HUES48 (cell line): ENCODE measurements at regions not wholly inside any gene's neighbourhood (a gene's known extent, or its start where the extent isn't known, plus 50 kb on each side); places are given as distances from the start of the nearest gene placed in this dataset.

ENCODE experiments used
- H3K27ac ChIP-seq: one replicate; pipeline ENCODE4 v1.7.0; 2013; ENCODE audit warnings: low read depth, low read length, inconsistent platforms
- H3K27me3 ChIP-seq: 2 replicates; pipeline ENCODE4 v1.6.1; 2013; ENCODE audit warnings: mild to moderate bottlenecking, low read length; ENCODE audit not compliant: control insufficient read depth, insufficient read depth
- H3K36me3 ChIP-seq: 2 replicates; pipeline ENCODE4 v1.6.1; 2013; ENCODE audit warnings: low read length; ENCODE audit not compliant: control insufficient read depth, insufficient read depth
- H3K4me1 ChIP-seq: 2 replicates; pipeline ENCODE4 v1.6.1; 2013; ENCODE audit warnings: mild to moderate bottlenecking, low read length; ENCODE audit not compliant: control insufficient read depth, insufficient read depth
- H3K4me3 ChIP-seq: 2 replicates; pipeline ENCODE4 v1.5.1; 2013; ENCODE audit warnings: mild to moderate bottlenecking, low read depth, low read length
- H3K9ac ChIP-seq: 2 replicates; pipeline ENCODE4 v1.6.1; 2013; ENCODE audit warnings: mild to moderate bottlenecking, low read depth, low read length, moderate library complexity
- H3K9me3 ChIP-seq: 2 replicates; pipeline ENCODE4 v1.6.1; 2013; ENCODE audit warnings: low read length; ENCODE audit not compliant: control insufficient read depth, insufficient read depth

- Histone ChIP-seq H3K9me3 (no peaks in the 10 kb centered on the region), H3K4me3 (no peak overlapping the region), H3K4me1 (peaks cover 35% of the 10 kb centered on the region), H3K9ac (no peak overlapping the region), H3K27me3 (no peaks in the 10 kb centered on the region), H3K27ac (no peak overlapping the region), H3K36me3 (no peaks in the 10 kb centered on the region)
Measured at GRCh38 chr19:28396287-28396831, 816.6 kb downstream of the UQCRFS1 start.

DNA sequence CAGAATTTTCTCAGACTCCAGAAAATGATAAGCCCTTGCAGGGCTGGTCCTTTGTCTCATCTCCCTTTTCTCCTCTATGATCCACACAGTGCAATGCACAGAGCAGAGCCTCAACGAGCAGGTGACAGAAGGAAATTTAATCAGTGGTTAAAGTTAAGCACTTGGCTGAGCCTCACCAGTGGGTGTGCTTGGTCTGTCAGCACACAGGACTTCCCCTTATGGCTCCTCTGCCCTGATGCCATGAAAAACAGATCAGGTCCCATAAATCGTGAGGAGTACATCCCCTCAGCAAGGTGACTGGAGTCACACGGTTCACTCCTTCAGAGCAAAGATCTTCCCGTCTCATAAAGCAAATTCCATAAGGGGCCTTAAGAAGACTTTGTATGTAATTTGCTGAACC, 818.2 kb downstream of the UQCRFS1 start:
- H3K4me3 ChIP-seq: no peak overlapping the region
- H3K9ac ChIP-seq: no peak overlapping the region
- H3K27ac ChIP-seq: peak overlapping the region; percentile 85
- no peaks in the 10 kb centered on the region for H3K36me3 ChIP-seq
- peaks cover 29% of the 10 kb centered on the region for H3K4me1 ChIP-seq
- H3K27me3 ChIP-seq: no peaks in the 10 kb centered on the region
- H3K9me3 ChIP-seq: no peaks in the 10 kb centered on the region

DNA sequence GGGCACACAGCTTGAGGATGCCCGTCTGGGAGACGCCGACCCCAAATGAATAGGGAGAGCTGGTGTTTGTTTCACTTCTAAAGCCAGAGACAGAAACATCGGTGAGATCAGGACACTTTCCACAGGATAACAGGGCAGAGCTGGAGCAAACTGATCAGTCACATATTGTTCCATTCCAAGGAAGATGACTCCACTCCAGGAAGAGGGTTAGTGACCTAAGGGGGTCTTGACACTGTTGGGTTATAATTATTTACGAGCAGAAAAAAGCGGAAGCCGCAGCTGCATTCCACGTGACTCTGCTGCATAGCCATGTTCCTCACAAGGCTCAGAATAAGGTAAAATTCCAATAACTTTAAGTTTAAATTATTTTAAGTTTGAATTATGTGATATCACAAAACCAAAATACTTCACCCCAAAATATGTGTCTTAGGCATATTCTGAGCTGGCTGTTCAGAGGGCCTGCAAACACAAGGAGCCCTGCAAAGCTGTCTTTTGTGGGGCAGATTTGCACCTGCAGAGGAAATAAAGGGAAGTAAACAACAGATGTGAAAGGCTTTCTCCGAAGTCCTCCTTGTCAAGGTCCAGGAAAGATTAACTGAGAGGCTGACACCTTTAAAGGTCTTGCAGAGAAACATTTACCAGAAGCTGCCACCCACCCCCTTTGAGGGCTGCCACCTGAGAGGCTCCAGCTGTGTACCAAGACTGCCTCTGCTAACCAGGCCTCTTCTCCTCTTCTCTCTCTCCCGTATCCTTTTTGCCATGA, 819.2 kb downstream of the UQCRFS1 start:
- H3K4me1 ChIP-seq: peaks cover 29% of the 10 kb centered on the region
- H3K36me3 ChIP-seq: no peaks in the 10 kb centered on the region
- no peaks in the 10 kb centered on the region for H3K9me3 ChIP-seq
- peak overlapping the region; percentile 85 for H3K27ac ChIP-seq
- no peak overlapping the region for H3K4me3 ChIP-seq
- H3K27me3 ChIP-seq: no peaks in the 10 kb centered on the region
- H3K9ac ChIP-seq: no peak overlapping the region

DNA sequence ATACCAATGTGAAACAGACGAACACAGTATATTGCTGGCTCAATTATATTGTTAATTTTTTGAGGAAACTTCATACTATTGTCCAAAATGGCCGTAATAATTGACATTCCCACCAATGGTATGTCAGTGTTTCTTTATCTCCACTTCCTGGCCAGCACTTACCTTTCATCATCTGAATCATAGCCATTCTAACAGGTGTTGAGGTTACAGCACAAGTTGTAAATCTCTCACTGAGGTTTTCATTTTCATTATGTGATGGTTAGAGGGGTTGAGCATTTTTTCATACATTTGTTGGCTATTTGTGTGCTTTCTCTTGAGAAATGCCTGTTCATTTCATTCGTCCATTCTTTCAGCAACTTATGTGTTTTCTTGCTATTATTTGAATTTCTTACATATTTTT, 824.0 kb downstream of the UQCRFS1 start:
- Histone ChIP-seq H3K9me3 (no peaks in the 10 kb centered on the region), H3K27ac (no peak overlapping the region), H3K4me1 (peaks cover 16% of the 10 kb centered on the region), H3K27me3 (no peaks in the 10 kb centered on the region), H3K9ac (no peak overlapping the region), H3K36me3 (no peaks in the 10 kb centered on the region), H3K4me3 (no peak overlapping the region)

DNA sequence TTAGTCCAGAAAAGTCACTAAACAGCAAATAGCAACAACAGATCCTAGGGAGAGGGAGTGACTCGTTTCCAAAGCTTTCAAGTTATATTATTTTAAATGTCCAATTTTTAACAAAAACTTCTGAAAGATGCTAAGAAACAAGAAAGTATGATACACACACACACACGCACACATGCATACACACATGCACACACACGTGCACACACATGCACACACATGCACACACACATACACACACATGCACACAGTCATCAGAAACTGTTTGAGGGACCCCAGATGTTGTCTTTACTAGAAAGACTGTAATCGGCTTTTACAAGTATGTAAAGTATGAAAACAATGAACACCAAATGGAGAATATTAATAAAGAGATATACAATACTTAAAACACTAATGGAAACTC, 825.4 kb downstream of the UQCRFS1 start:
- no peaks in the 10 kb centered on the region for H3K9me3 ChIP-seq
- no peaks in the 10 kb centered on the region for H3K27me3 ChIP-seq
- no peak overlapping the region for H3K4me3 ChIP-seq
- peaks cover 7% of the 10 kb centered on the region for H3K4me1 ChIP-seq
- no peak overlapping the region for H3K27ac ChIP-seq
- no peaks in the 10 kb centered on the region for H3K36me3 ChIP-seq
- H3K9ac ChIP-seq: no peak overlapping the region

DNA sequence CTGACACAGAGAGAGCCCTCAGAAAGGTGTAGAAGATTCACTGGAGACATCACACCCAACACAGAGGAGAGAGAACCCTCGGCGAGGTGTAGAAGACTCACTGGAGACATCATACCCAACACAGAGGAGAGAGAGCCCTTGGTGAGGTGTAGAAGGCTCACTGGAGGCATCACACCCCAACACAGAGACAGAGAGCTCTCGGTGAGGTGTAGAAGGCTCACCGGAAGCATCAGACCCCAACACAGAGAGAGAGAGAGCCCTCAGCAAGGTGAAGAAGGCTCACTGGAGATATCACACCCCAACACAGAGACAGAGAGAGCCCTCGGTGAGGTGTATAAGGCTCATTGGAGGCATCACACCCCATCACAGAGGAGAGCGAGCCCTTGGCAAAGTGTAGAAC, 826.5 kb downstream of the UQCRFS1 start:
- Histone ChIP-seq H3K9me3 (no peaks in the 10 kb centered on the region), H3K4me1 (no peaks in the 10 kb centered on the region), H3K27me3 (no peaks in the 10 kb centered on the region), H3K9ac (no peak overlapping the region), H3K27ac (no peak overlapping the region), H3K4me3 (no peak overlapping the region), H3K36me3 (no peaks in the 10 kb centered on the region)

DNA sequence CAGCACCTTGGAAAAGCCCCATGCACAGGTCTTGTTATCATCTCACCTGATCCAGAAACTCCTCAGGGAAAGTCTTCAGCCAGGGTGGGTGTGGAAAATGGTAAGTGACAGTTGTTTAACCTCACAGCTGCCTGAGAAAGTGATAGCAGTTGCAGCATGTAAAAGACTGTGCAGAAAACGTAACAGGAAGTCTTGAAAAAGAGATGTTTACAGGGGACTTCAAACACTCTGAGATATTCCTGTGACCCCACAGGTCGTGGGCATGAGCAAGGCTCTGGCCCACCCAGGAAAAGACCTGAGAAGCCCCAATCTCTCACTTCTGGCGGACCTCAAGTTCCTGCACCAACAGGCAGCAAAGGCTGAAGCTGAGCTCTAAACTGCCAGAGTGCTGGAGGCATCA, 826.9 kb downstream of the UQCRFS1 start:
- no peaks in the 10 kb centered on the region for H3K27me3 ChIP-seq
- no peak overlapping the region for H3K4me3 ChIP-seq

DNA sequence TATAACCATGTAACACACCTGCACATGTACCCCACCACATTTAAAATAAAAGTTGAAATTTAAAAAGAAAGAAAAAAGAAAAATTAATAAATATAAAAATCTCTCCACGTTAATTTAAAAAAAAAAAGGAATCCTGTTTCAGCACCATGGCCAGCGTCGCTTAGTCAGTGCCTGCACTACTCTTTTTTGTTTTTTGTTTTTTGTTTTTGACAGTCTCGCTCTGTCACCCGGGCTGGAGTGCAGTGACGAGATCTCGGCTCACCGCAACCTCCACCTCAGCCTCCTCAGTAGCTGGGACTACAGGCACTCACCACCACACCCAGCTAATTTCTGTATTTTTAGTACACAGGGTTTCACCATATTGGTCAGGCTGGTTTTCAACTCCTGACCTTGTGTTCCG, 835.9 kb downstream of the UQCRFS1 start:
- no peaks in the 10 kb centered on the region for H3K27me3 ChIP-seq
- H3K27ac ChIP-seq: no peak overlapping the region
- H3K9ac ChIP-seq: no peak overlapping the region
- no peaks in the 10 kb centered on the region for H3K36me3 ChIP-seq
- H3K4me1 ChIP-seq: peaks cover 5% of the 10 kb centered on the region; the same call in 1 of the 2 replicates
- H3K9me3 ChIP-seq: no peaks in the 10 kb centered on the region
- no peak overlapping the region for H3K4me3 ChIP-seq

More for the DNA sequence above, 826.9 kb downstream of the UQCRFS1 start:
- Histone ChIP-seq H3K36me3 (no peaks in the 10 kb centered on the region), H3K27ac (no peak overlapping the region), H3K9me3 (no peaks in the 10 kb centered on the region), H3K4me1 (no peaks in the 10 kb centered on the region), H3K9ac (no peak overlapping the region)

- H3K4me1 ChIP-seq: peaks cover 5% of the 10 kb centered on the region; the same call in 1 of the 2 replicates
- no peak overlapping the region for H3K27ac ChIP-seq
- H3K27me3 ChIP-seq: no peaks in the 10 kb centered on the region
- H3K4me3 ChIP-seq: no peak overlapping the region
- no peaks in the 10 kb centered on the region for H3K36me3 ChIP-seq
- H3K9me3 ChIP-seq: no peaks in the 10 kb centered on the region
- no peak overlapping the region for H3K9ac ChIP-seq
Measured at GRCh38 chr19:28374971-28375370, 838.0 kb downstream of the UQCRFS1 start.

DNA sequence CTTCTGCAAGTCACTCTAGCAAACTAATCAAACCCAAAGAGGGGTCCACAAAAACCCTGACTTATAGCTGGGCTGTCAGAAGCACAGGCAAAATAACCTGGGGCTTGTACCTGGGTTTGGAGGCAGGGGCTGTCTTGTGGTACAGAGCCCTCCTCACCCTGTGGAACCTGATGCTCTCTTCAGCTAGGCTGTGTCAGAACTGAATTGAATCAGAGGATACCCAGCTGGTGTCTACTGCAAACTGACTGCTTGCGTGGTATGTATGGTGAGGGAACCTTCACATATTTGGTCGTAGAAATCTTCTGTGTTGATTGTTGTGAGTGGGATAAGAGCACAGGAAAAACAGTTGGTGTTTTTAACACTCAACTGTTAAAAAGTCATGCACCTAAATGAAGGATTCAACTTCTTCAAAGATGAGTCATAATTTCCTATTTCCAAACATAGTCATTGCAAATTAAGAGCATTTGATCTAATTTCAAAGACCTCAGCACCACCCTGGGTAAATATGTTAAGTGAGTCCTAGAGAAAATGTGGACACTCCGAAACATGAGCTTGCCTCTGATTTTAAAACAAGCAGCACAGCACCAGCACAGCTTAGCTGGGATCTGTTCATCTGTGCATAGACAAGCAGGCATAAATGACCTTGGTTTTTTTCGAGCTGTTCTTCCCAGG, 840.2 kb downstream of the UQCRFS1 start:
- Histone ChIP-seq H3K27me3 (no peaks in the 10 kb centered on the region), H3K27ac (no peak overlapping the region), H3K9me3 (no peaks in the 10 kb centered on the region), H3K9ac (no peak overlapping the region), H3K36me3 (no peaks in the 10 kb centered on the region), H3K4me3 (no peak overlapping the region), H3K4me1 (peaks cover 5% of the 10 kb centered on the region; the same call in 1 of the 2 replicates)

GRCh38 chr19:28367146-28367545, 845.8 kb downstream of the UQCRFS1 start:
- no peaks in the 10 kb centered on the region for H3K9me3 ChIP-seq
- no peaks in the 10 kb centered on the region for H3K4me1 ChIP-seq
- no peak overlapping the region for H3K27ac ChIP-seq
- H3K27me3 ChIP-seq: no peaks in the 10 kb centered on the region
- H3K36me3 ChIP-seq: no peaks in the 10 kb centered on the region
- no peak overlapping the region for H3K4me3 ChIP-seq
- H3K9ac ChIP-seq: no peak overlapping the region
